AG20443 (cell line): ENCODE measurements at regions not wholly inside any gene's neighbourhood (a gene's known extent, or its start where the extent isn't known, plus 50 kb on each side); places are given as distances from the start of the nearest gene placed in this dataset.
A peak's percentile ranks its signal among the peaks of the same experiment; 100 is the strongest.

ENCODE experiments used
- DNase-seq: peaks from one replicate; pipeline ENCODE4 v3.0.0; 2012; ENCODE audit warnings: low spot score, mixed read lengths

DNA sequence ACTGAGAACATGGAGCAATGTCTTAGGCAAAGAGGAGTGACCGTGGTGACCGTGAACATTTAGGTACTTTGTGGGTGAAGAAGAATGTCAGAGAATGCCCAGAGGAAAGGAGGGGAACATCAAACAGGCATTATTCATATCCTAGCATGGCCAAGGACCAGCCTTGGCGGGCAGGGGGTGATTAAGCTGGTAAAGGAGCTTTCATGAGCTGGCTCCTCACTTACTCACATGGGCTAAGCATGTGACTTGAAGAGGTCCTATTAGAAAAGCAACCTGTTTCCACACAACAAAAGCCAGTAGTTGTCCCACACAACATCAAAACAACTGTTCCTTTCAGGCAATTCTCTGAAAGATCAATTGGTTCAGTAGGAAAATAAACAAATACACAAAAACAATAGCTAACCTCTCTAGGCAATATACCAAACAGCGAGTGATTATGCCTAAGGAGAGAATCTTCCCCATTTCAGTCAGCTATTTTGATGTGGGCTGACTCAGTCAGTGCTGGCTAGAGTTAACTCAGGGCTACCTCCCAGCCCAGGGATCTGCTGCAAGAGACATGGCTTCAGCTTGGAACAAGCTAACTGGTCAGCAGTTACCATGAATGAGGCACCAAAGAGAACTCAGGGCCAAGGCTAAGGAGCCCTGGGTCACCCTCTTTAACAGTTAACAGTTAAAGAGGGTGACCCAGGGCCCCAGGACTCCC lies 283.5 kb downstream of the ARHGAP12 start:
- peak; percentile 62 for DNase-seq

DNA sequence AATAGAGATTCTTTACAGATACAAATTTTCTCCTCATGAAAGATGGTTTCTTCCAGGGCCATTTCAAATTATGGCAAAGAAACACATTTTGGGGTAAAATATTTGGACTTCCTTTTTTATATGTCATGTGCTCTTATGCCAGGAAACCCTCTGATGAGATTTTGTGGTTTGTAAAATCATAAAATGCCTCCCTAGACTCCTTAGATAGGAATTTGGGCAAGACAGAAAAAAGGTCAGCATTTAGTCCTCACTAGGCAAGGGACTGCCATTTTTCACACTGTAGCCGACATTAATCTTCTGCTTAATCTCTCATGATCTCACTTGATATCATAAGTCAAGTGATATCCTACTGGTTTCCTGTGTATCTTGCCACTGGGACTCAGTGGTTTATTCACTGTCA lies 286.4 kb downstream of the ARHGAP12 start:
- no peak for DNase-seq

DNA sequence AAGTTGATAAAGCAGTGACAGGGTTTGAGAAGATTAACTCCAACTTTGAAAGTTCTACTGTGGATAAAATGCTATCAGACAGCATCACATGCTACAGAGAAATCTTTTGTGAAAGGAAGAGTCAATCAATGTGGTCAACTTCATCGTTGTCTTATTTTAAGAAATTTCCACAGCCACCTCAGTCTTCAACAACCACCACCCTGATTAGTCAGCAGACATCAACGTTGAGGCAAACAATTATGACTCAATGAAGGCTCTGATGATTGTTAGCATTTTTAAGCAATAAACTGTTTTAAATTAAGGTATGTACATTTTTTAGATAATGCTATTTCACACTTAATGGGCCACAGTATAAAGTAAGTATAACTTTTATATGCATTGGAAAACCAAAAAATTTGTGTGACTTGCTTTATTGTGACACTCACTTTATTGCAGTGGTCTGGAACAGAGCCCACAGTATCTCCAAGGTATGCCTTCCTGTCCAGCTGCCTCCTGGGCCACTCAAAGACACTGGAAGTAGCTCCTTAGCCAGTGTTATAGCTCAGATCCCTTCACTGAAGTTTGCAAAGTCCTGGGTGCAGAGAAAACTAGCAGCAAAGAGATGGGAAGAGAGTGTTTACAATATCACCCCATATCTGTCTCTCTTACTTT lies 293.1 kb downstream of the ARHGAP12 start:
- DNase-seq, result no peak

DNA sequence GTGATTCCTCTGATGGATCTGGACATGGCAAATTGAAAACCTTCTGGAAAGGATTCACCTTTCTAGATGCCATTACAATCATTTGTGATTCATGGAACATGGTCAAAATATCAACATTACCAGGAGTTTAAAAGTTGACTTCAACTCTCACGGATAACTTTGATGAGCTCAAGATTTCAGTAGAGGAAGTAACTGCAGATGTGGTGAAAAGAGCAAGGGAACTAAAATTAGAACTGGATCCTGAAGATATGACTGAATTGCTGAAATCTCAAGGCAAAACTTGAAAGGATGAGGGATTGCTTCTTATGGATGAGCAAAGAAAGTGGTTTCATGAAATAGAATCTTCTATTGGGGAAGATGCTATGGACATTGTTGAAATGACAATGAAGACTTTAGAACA lies 293.6 kb downstream of the ARHGAP12 start:
- DNase-seq, result no peak

DNA sequence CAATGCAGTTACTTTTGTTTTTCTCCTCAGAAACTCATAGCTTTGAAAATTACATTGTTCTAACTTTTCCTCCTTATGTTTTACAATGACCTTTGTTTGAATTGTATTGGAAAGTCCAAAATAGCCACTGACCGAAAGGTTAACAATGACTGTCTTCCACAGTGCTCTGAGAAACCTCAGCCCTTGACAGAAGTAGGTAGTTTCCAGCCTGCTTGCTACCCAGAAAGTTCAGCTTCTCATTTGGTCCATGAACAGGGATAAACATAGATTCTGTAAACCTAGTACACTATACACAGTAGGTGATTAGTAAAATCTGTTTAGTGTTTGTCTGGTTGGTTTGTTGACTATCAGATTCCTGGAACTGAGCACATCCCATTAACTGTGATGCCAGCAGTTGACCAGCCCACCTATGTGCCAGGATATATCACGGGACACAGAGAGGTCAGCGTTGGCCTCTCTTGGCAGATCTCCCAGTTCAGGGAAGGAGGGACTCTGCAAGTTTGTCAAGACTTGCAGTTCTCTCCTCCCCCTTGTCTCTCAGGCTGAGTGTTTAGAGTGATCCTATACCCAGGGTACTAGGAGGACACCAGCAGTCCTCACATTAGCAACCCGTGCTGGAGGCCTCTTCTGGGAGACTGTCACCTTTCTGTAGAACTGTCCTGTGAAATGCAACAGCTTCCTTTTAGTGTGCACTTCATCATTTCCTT lies 297.6 kb downstream of the ARHGAP12 start:
- no peak for DNase-seq

DNA sequence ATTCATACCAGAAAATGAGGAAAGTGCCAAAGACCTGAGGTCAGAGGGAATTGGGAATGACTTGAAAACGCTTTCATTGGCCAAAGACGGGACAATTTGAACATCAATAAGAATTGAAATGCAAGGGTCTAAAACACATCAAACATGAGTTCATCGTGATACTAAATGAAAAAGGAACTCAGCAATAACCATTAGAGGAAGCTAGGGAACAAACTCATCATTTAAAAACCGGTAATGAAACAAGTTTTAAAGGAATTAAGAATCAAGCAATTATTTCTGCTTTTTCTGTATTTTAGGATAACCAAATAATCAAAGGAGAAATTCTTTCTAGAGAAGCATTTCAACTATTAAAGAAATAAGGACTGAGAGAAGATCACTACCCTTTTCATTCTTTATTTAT lies 303.1 kb downstream of the ARHGAP12 start:
- DNase-seq, result no peak

- DNase-seq, result no peak
These were observed 304.0 kb downstream of the ARHGAP12 start for GRCh38 chr10:31624611-31625010.

DNA sequence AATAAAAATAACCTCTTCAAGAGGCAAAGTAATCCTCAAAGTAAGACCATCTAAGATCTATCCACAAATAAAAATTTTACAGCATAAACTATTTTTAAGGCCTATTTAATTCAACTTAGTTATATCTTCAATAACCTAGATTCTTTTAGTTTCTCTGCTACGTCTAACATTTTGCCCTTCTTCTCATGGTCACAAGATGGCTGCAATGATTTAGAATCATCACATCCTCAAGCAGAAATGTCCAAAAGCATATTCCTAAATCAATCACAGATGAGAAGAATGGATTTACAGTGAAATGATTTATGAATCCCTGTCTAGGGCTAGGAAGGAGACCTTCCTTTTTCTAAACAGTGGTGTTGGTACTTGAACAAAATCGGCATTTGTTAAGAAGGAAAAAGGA lies 304.7 kb downstream of the ARHGAP12 start:
- DNase-seq, result no peak

GRCh38 chr10:31623466-31623865 lies 304.4 kb downstream of the ZEB1 start:
- peak; percentile 72 for DNase-seq

DNA sequence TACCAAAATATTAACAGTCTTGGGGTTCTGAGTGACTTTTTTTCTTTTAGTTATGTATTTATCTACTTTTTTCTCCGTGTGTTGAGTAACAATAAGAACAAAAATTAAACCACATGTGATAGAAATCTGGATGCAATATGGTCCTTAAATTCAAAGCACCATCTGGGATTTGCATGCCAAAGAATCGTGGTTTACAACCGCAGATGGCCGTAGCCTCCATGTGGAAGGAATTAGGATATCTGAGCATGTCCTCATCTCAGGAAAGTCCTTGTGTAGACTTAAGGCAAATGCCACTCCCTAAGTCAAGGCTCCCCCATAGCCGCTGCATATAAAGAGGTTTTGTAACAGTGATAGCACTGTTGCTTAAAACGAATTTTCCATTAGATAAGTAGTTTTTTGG lies 304.0 kb downstream of the ZEB1 start:
- DNase-seq, result peak; percentile 72

- DNase-seq, result no peak
These were observed 302.7 kb downstream of the ZEB1 start for GRCh38 chr10:31621733-31622132.

GRCh38 chr10:31620226-31621151 lies 301.5 kb downstream of the ZEB1 start:
- peak; percentile 70 for DNase-seq

- DNase-seq, result no peak
These were observed 300.6 kb downstream of the ZEB1 start for GRCh38 chr10:31619531-31620061.

DNA sequence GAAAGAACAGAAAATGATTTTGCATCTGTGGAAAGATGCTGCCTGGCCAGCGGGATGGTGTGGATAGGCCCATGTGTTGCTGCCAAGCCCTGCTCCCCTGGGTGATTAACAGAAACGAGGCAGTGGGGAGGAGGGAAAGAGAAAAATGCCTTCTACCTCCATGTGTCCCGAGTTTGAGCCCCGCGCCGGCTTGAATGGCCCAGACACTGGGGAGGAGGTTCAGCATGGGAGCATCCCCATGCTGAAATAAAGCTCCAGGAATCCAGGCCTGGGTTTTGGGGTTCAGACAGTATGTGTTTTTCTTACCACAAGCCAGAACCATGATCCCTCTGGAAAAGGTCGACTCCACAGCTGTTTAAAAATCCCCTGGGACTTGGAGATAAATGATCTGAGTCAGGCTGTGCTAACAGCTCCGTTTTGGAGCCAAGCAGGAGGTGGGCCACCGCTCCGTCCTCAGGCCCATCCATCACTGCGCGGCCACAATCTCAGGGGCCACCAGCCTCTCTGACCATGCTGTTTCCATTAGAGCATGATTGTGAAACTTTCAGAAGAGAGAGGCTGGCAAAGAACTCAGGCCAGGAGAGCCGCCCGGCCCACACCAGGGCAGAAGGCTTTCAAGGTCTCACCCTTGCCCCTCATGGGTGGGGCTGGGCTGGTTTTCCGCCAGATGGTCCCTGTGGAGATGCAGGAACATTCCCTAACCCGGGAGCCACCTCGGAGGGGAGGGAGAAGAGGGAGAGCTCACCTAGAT lies 299.7 kb downstream of the ZEB1 start:
- DNase-seq, result peak; percentile 79

DNA sequence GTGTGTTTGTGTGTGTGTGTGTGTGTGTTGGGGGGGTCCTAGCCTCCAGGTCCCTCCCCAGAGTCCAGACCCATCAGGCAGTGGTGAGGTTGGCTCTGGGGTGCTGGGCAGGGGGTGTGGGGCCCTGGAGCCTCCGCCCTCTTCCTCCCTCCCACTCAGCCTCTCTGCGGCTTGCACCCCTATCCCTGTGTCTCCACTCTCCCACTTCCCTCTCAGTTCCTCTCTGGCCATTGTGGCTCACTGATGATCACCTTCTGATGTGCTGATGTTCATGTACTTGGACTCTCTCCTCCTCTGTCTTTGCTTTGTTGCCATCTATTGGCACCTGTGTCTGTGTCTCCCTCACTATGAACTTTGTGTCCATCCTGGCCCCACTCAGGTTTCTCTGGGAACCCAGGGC lies 298.7 kb downstream of the ZEB1 start:
- no peak for DNase-seq

DNA sequence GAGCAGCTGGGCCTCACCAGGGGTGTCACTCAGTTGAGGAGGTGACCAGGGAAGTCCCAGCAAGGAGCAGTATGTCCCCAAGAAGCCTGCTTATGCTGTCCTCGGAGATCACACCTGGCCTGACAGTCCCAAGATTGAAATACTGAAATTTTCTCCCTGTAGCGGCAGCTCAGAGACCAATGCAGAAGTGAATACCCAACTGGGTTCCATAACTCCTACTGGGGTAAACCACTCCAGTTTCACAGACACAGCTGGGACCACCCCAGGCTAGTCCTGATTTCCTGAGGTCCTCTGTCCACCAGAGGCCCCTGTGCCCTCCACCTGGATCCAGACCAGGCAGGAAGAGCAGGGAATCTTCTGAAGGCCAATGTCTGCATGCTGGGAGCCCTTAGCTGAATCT lies 298.1 kb downstream of the ZEB1 start:
- no peak for DNase-seq

- no peak for DNase-seq
These were observed 296.1 kb downstream of the ZEB1 start for GRCh38 chr10:31615129-31615528.

DNA sequence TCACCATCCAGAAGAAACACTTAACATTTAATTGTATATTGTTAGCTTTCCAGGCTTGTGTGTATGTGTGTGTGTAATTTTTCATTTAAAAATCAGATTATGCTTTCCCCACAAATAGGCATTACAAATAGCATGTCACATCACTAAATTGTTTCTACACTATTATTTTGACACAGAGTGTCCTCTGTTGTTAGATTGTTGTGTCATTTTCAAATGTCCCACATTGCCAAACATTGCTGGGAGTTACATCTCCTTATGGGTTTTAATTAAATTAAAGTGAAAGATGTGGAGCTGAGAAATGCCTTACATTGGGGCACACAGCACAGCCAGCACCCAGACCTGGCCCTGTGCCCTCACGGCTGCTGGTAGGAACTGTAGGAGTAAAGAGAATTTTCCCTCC lies 295.6 kb downstream of the ZEB1 start:
- no peak for DNase-seq

GRCh38 chr10:31612082-31612481 lies 293.1 kb downstream of the ZEB1 start:
- DNase-seq, result no peak

DNA sequence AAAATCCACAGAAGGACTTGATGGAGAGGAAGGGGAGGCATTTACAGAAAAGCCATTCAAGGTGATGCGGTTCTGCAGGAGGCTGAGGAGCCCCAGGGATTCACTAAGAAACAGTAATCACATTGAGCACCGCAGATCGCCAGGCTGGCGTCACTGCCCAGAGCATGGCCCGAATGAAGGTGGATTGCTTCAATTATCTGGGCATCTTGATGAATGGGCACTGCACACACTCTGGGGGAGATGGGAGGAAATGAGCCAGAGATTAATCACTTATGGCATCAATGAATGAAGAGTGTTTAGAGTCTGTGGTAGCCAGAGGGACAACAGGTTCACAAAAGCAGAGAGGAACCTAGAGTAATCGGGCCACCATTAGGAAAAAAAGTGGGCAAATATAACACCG lies 292.1 kb downstream of the ZEB1 start:
- DNase-seq, result no peak

GRCh38 chr10:31607481-31607880 lies 288.5 kb downstream of the ZEB1 start:
- no peak for DNase-seq
